HEK293T (cell line): ENCODE measurements at regions not wholly inside any gene's neighbourhood (a gene's known extent, or its start where the extent isn't known, plus 50 kb on each side); places are given as distances from the start of the nearest gene placed in this dataset.
A peak's percentile ranks its signal among the peaks of the same experiment; 100 is the strongest.

Experiments
- CTCF ChIA-PET: fragments of 350-600 bp; formaldehyde crosslinking; extraction: SDS; loops from one replicate; lab custom pipeline; 2021; ENCODE audit warnings: antibody characterized with exemption, inconsistent platforms; lab: Yijun Ruan, JAX
- POLR2A ChIA-PET: fragments of 350-600 bp; formaldehyde crosslinking; extraction: SDS; loops from one replicate; lab custom pipeline; 2020; ENCODE audit warnings: antibody characterized with exemption, inconsistent platforms; lab: Yijun Ruan, JAX
- DNase-seq: peaks from one replicate; pipeline ENCODE4 v3.0.0; 2012; ENCODE audit warnings: mixed read lengths; ENCODE audit errors: extremely low spot score
- ARNT ChIP-seq: fragments of 450-650 bp; IDR thresholded peaks from 2 replicates; pipeline ENCODE4 v1.6.1; 2017; ENCODE audit warnings: mild to moderate bottlenecking
- BHLHE40 ChIP-seq: fragments of 450-650 bp; IDR thresholded peaks from 2 replicates; pipeline ENCODE4 v1.6.1; 2016; ENCODE audit warnings: mild to moderate bottlenecking, moderate library complexity, borderline replicate concordance
- CTBP1 ChIP-seq: fragments of 450-650 bp; IDR thresholded peaks from 2 replicates; pipeline ENCODE4 v1.6.1; 2016; ENCODE audit warnings: borderline replicate concordance
- ELF4 ChIP-seq: fragments of 450-650 bp; IDR thresholded peaks from 2 replicates; pipeline ENCODE4 v1.6.1; 2017; ENCODE audit warnings: antibody characterized with exemption
- FOXA1 ChIP-seq: fragments of 450-650 bp; IDR thresholded peaks from 2 replicates; pipeline ENCODE4 v1.6.1; 2016; ENCODE audit warnings: mild to moderate bottlenecking
- FOXK2 ChIP-seq: fragments of 450-650 bp; IDR thresholded peaks from 2 replicates; pipeline ENCODE4 v1.6.1; 2016; ENCODE audit warnings: mild to moderate bottlenecking
- HDGF ChIP-seq: fragments of 450-650 bp; IDR thresholded peaks from 2 replicates; pipeline ENCODE4 v1.6.1; 2017; ENCODE audit warnings: antibody characterized with exemption, borderline replicate concordance
- L3MBTL2 ChIP-seq: fragments of 450-650 bp; conservative IDR thresholded peaks from 2 replicates; pipeline ENCODE4 v1.6.1; 2016; ENCODE audit warnings: mild to moderate bottlenecking
- LEF1 ChIP-seq: fragments of 450-650 bp; IDR thresholded peaks from 2 replicates; pipeline ENCODE4 v1.6.1; 2017; ENCODE audit warnings: mild to moderate bottlenecking, borderline replicate concordance
- NFRKB ChIP-seq: fragments of 450-650 bp; IDR thresholded peaks from 2 replicates; pipeline ENCODE4 v1.6.1; 2016; ENCODE audit warnings: mild to moderate bottlenecking, moderate library complexity
- PKNOX1 ChIP-seq: fragments of 450-650 bp; IDR thresholded peaks from 2 replicates; pipeline ENCODE4 v1.6.1; 2016
- SP1 ChIP-seq: fragments of 450-650 bp; IDR thresholded peaks from 2 replicates; pipeline ENCODE4 v1.6.1; 2017
- SUZ12 ChIP-seq: fragments of 450-650 bp; IDR thresholded peaks from 2 replicates; pipeline ENCODE4 v1.6.1; 2016; ENCODE audit warnings: mild to moderate bottlenecking
- TARDBP ChIP-seq: fragments of 450-650 bp; IDR thresholded peaks from 2 replicates; pipeline ENCODE4 v1.6.1; 2016
- ZNF384 ChIP-seq: fragments of 450-650 bp; IDR thresholded peaks from 2 replicates; pipeline ENCODE4 v1.6.1; 2016

- DNase-seq, result no peak
- POLR2A ChIA-PET, result no interaction called here
- CTCF ChIA-PET, result no interaction called here
- no peak for TF ChIP-seq LEF1
- no peak for TF ChIP-seq ZNF384
- no peak for TF ChIP-seq BHLHE40
- no peak for TF ChIP-seq L3MBTL2
- TF ChIP-seq HDGF, result no peak
- no peak for TF ChIP-seq NFRKB
- TF ChIP-seq SUZ12, result no peak
- no peak for TF ChIP-seq ELF4
- TF ChIP-seq ARNT, result no peak
- no peak for TF ChIP-seq PKNOX1
- TF ChIP-seq TARDBP, result no peak
These were observed 85.3 kb upstream of the HIVEP1 start for GRCh38 chr6:11926594-11927407.

GRCh38 chr6:11925805-11926204, 86.3 kb upstream of the HIVEP1 start:
- no peak for DNase-seq

GRCh38 chr6:11923621-11924020, 88.5 kb upstream of the HIVEP1 start:
- no peak for TF ChIP-seq CTBP1
- TF ChIP-seq LEF1, result no peak
- no peak for TF ChIP-seq ELF4
- DNase-seq, result no peak
- CTCF ChIA-PET, result no interaction called here
- POLR2A ChIA-PET, result interaction anchor here (0.6 kb wide), 1 partner anchor 61 kb away, joined by 3 read pairs; no protein-coding TSS in a partner anchor

More at GRCh38 chr6:11925805-11926204, 86.3 kb upstream of the HIVEP1 start:
- CTCF ChIA-PET, result no interaction called here
- POLR2A ChIA-PET, result no interaction called here
- TF ChIP-seq SP1 (no peak), ARNT (no peak), BHLHE40 (no peak), LEF1 (no peak), TARDBP (no peak), NFRKB (no peak), ZNF384 (no peak), FOXA1 (no peak), L3MBTL2 (no peak), FOXK2 (no peak)

- ChIA-PET CTCF (interaction anchor here (0.6 kb wide), 1 partner anchor 269 kb away, joined by 5 read pairs; no protein-coding TSS in a partner anchor), POLR2A (no interaction called here)
- TF ChIP-seq PKNOX1 (no peak), ARNT (no peak), L3MBTL2 (no peak), TARDBP (no peak), ZNF384 (no peak), SP1 (no peak), FOXA1 (no peak), ELF4 (no peak)
These were observed 89.2 kb upstream of the HIVEP1 start for GRCh38 chr6:11922901-11923300.

GRCh38 chr6:11921751-11922150, 90.4 kb upstream of the HIVEP1 start:
- TF ChIP-seq TARDBP (no peak), ARNT (no peak), HDGF (no peak), LEF1 (no peak), PKNOX1 (no peak), L3MBTL2 (no peak), BHLHE40 (no peak), NFRKB (no peak), ELF4 (no peak), CTBP1 (no peak), FOXA1 (no peak), FOXK2 (no peak), ZNF384 (no peak), SUZ12 (no peak)
- ChIA-PET POLR2A (no interaction called here), CTCF (interaction anchor here (0.5 to 1.2 kb wide), 2 partner anchors 16 to 142 kb away, joined by 3 to 4 read pairs; no protein-coding TSS in a partner anchor)
- DNase-seq, result no peak

More at GRCh38 chr6:11922901-11923300, 89.2 kb upstream of the HIVEP1 start:
- DNase-seq, result no peak

GRCh38 chr6:11921017-11921438, 91.1 kb upstream of the HIVEP1 start:
- TF ChIP-seq HDGF, result no peak
- no peak for TF ChIP-seq L3MBTL2
- no peak for TF ChIP-seq CTBP1
- no peak for TF ChIP-seq FOXK2
- TF ChIP-seq BHLHE40, result no peak
- TF ChIP-seq LEF1, result no peak
- no peak for TF ChIP-seq PKNOX1
- TF ChIP-seq TARDBP, result no peak
- no peak for TF ChIP-seq SUZ12
- TF ChIP-seq ELF4, result no peak
- no peak for TF ChIP-seq ZNF384
- TF ChIP-seq NFRKB, result no peak
- TF ChIP-seq ARNT, result no peak
- TF ChIP-seq FOXA1, result no peak
- POLR2A ChIA-PET, result no interaction called here
- peak; percentile 35 for DNase-seq
- CTCF ChIA-PET, result interaction anchor here (0.5 to 1.2 kb wide), 2 partner anchors 17 to 143 kb away, joined by 3 to 4 read pairs; no protein-coding TSS in a partner anchor
